CD8-positive, alpha-beta memory T cell (primary cell): ENCODE measurements at regions not wholly inside any gene's neighbourhood (a gene's known extent, or its start where the extent isn't known, plus 50 kb on each side); places are given as distances from the start of the nearest gene placed in this dataset.
A peak's percentile ranks its signal among the peaks of the same experiment; 100 is the strongest.

Source experiments
- CTCF ChIA-PET: fragments of 350-600 bp; sonication (Branson Sonifier 250); formaldehyde crosslinking; loops from one replicate; lab custom pipeline; 2021; ENCODE audit warnings: antibody characterized with exemption; lab: Charles Lee
- POLR2A ChIA-PET: fragments of 350-600 bp; sonication (Branson Sonifier 250); formaldehyde crosslinking; loops from one replicate; lab custom pipeline; 2021; ENCODE audit warnings: antibody characterized with exemption; lab: Charles Lee
- DNase-seq, 5 donors: peaks; one replicate each; pipeline versions ENCODE4 v3.0.0 to v3.0.0-alpha.2; 2020 to 2022; ENCODE audit warnings: mixed read lengths in 1 of 5
- H3K27ac ChIP-seq: one replicate; pipeline ENCODE4 v1.7.0; 2013; ENCODE audit warnings: low read depth, mild to moderate bottlenecking, low read length, moderate library complexity
- H3K27me3 ChIP-seq: 2 replicates; pipeline ENCODE4 v1.7.0; 2013; ENCODE audit warnings: low read length, mild to moderate bottlenecking; ENCODE audit not compliant: insufficient read depth, poor library complexity, severe bottlenecking
- H3K36me3 ChIP-seq: 2 replicates; pipeline ENCODE4 v1.7.0; 2013; ENCODE audit warnings: mild to moderate bottlenecking, low read length, moderate library complexity; ENCODE audit not compliant: insufficient read depth
- H3K4me1 ChIP-seq: 2 replicates; pipeline ENCODE4 v1.7.0; 2013; ENCODE audit warnings: mild to moderate bottlenecking, low read length, moderate library complexity; ENCODE audit not compliant: insufficient read depth
- H3K4me3 ChIP-seq: 2 replicates; pipeline ENCODE4 v1.7.0; 2013; ENCODE audit warnings: mild to moderate bottlenecking, low read length
- H3K9me3 ChIP-seq: 2 replicates; pipeline ENCODE4 v1.7.0; 2013; ENCODE audit warnings: mild to moderate bottlenecking, low read length
- H3K27ac Mint-ChIP-seq, 8 donors: one replicate each; pipeline ENCODE4 v1.8.0; 2020 to 2021; ENCODE audit warnings: mixed read lengths in 8 of 8, mild to moderate bottlenecking in 6 of 8, inconsistent platforms in 3 of 8, moderate library complexity in 3 of 8
- H3K27me3 Mint-ChIP-seq, 2 donors: one replicate each; pipeline ENCODE4 v1.8.0; 2020 to 2021; ENCODE audit warnings: mixed read lengths in 2 of 2, mild to moderate bottlenecking in 1 of 2, moderate library complexity in 1 of 2
- H3K36me3 Mint-ChIP-seq, 3 donors: one replicate each; pipeline ENCODE4 v1.8.0; 2020 to 2021; ENCODE audit warnings: mixed read lengths in 3 of 3, inconsistent platforms in 1 of 3, mild to moderate bottlenecking in 1 of 3
- H3K4me1 Mint-ChIP-seq, 3 donors: one replicate each; pipeline ENCODE4 v1.8.0; 2020 to 2021; ENCODE audit warnings: mixed read lengths in 3 of 3, inconsistent platforms in 1 of 3, mild to moderate bottlenecking in 1 of 3
- H3K4me3 Mint-ChIP-seq, 7 donors: one replicate each; pipeline ENCODE4 v1.8.0; 2020 to 2021; ENCODE audit warnings: mixed read lengths in 7 of 7, mild to moderate bottlenecking in 6 of 7, moderate library complexity in 4 of 7, inconsistent platforms in 2 of 7
- H3K9me3 Mint-ChIP-seq, 5 donors: one replicate each; pipeline ENCODE4 v1.8.0; 2020 to 2022; ENCODE audit warnings: mixed read lengths in 5 of 5, mild to moderate bottlenecking in 3 of 5, moderate library complexity in 2 of 5, inconsistent platforms in 1 of 5

DNA sequence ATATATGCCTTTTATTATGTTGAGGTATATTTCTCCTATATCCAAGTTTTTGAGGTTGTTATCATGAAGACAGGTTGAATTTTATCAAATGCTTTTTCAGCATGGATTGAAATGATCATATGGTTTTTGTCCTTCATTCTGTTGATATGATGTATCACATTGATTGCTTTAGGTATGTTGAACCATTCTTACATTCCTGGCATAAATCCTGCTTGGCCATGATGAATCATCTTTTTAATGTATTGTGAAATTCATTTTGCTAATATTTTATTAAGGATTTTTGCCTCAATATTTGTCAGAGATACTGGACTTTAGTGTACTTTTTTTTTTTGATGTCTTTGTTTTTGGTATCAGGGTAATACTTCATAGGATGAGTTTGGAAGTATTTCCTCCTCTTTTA lies 283.8 kb upstream of the C11orf87 start:
- Mint-ChIP-seq H3K36me3 (no peaks in the 10 kb centered on the region), H3K4me3 (no peak overlapping the region), H3K27me3 (peaks cover 0 to 3% of the 10 kb centered on the region in 2 donors), H3K9me3 (peaks cover 0 to 5% (median 0%) of the 10 kb centered on the region in 5 donors), H3K27ac (no peak overlapping the region), H3K4me1 (no peaks in the 10 kb centered on the region)
- POLR2A ChIA-PET, result no interaction called here
- Histone ChIP-seq H3K9me3 (no peaks in the 10 kb centered on the region), H3K27me3 (no peaks in the 10 kb centered on the region), H3K4me3 (no peak overlapping the region), H3K4me1 (no peaks in the 10 kb centered on the region), H3K27ac (no peak overlapping the region), H3K36me3 (no peaks in the 10 kb centered on the region)
- CTCF ChIA-PET, result no interaction called here
- DNase-seq, result no peak

DNA sequence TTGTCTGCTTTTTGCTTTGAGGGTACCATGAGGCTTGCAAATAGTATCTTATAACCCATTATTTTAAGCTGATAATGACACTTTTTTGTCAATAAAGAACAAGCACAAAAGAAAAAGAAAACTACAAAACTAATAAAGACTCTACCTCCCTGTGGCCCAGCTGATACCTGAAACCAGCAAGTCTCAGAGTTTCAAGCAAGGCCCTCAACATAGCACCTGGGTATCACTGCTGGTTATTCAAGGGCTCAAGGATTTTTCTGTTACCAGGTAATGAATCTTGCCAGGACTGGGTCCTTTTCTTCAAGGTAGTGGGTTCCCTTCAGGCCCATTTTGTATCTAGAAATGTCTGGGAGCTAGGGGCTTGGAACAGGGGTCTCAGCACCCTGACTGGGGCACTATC lies 281.6 kb upstream of the C11orf87 start:
- H3K9me3 ChIP-seq, result no peaks in the 10 kb centered on the region
- Mint-ChIP-seq H3K4me3 (no peak overlapping the region), H3K27ac (no peak overlapping the region), H3K4me1 (no peaks in the 10 kb centered on the region), H3K9me3 (peaks cover 0 to 5% (median 2%) of the 10 kb centered on the region in 5 donors), H3K36me3 (no peaks in the 10 kb centered on the region), H3K27me3 (peaks cover 0 to 2% of the 10 kb centered on the region in 2 donors)
- H3K36me3 ChIP-seq, result no peaks in the 10 kb centered on the region
- H3K4me1 ChIP-seq, result no peaks in the 10 kb centered on the region
- ChIA-PET CTCF (no interaction called here), POLR2A (no interaction called here)
- no peak for DNase-seq
- no peak overlapping the region for H3K4me3 ChIP-seq
- no peaks in the 10 kb centered on the region for H3K27me3 ChIP-seq
- H3K27ac ChIP-seq, result no peak overlapping the region

DNA sequence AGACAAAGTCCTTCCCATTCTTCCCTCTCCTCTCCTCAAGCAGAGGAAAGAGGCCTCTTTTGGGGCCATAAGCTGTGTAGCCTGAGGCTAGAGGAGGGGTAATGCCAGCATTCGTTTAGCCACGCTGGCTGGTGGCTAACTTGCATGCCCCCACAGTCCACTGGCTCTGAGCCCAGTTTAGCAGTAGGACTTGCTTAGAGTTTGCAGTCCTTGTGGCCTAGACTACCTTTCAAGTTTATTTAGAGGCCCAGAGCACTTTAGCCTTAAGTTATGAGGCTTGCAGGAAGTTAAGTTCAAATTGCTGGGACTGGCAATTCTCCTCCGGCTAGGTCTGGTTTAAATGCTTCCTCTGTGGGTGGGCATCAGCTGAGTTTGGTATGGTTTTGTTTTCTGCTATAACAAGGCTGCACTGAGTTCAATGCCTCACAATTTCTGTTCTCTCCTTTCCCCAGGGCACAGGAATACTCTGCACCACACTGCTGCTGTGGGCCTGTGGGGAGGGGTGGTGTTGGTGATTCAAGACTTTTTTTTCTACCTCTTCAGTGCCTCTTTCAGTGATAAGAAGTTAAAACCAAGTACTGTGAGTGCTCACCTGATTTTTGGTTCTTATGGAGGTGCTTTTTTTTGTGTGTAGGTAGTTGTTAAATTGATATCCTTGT lies 281.0 kb upstream of the C11orf87 start:
- no peak for DNase-seq
- H3K36me3 ChIP-seq, result no peaks in the 10 kb centered on the region
- H3K4me1 Mint-ChIP-seq, result no peaks in the 10 kb centered on the region
- no peaks in the 10 kb centered on the region for H3K4me1 ChIP-seq
- H3K4me3 Mint-ChIP-seq, result no peak overlapping the region
- no peaks in the 10 kb centered on the region for H3K27me3 ChIP-seq
- peaks cover 0 to 1% of the 10 kb centered on the region in 2 donors for H3K27me3 Mint-ChIP-seq
- POLR2A ChIA-PET, result no interaction called here
- CTCF ChIA-PET, result no interaction called here
- H3K36me3 Mint-ChIP-seq, result no peaks in the 10 kb centered on the region
- no peak overlapping the region for H3K27ac Mint-ChIP-seq
- H3K27ac ChIP-seq, result no peak overlapping the region
- no peak overlapping the region for H3K4me3 ChIP-seq
- H3K9me3 ChIP-seq, result no peaks in the 10 kb centered on the region
- H3K9me3 Mint-ChIP-seq, result peaks cover 0 to 5% (median 2%) of the 10 kb centered on the region in 5 donors

- no peaks in the 10 kb centered on the region for H3K9me3 ChIP-seq
- no peaks in the 10 kb centered on the region for H3K27me3 ChIP-seq
- H3K4me3 Mint-ChIP-seq, result no peak overlapping the region
- H3K4me1 Mint-ChIP-seq, result no peaks in the 10 kb centered on the region
- no peak for DNase-seq
- no peaks in the 10 kb centered on the region for H3K36me3 ChIP-seq
- no peak overlapping the region for H3K27ac ChIP-seq
- ChIA-PET CTCF (no interaction called here), POLR2A (no interaction called here)
- no peak overlapping the region for H3K4me3 ChIP-seq
- peaks cover 0 to 3% (median 0%) of the 10 kb centered on the region in 5 donors for H3K9me3 Mint-ChIP-seq
- no peaks in the 10 kb centered on the region for H3K36me3 Mint-ChIP-seq
- no peaks in the 10 kb centered on the region for H3K4me1 ChIP-seq
- peaks cover 0 to 1% of the 10 kb centered on the region in 2 donors for H3K27me3 Mint-ChIP-seq
- no peak overlapping the region for H3K27ac Mint-ChIP-seq
Observed at GRCh38 chr11:109145287-109145686, 276.7 kb upstream of the C11orf87 start.

DNA sequence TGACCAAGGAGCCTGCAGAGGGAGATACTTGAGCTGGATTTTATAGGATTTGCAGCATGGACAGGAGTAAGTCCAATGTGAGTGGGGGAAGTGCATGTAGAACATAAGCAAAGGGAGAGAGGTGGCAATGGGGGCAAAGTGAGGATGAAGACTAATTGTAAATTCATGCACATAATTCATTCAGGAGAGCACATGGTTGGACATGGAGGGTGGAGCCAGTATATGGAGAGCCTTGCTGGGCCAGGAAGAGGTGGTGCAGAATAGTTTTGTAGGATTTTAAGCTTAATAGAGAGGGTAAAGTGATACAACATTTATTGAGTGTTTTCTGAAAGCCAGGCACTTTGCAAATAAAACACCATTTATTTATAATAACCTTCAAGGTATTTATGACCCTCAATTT lies 274.3 kb upstream of the C11orf87 start:
- no peak for DNase-seq
- Histone ChIP-seq H3K27me3 (no peaks in the 10 kb centered on the region), H3K36me3 (no peaks in the 10 kb centered on the region), H3K4me3 (no peak overlapping the region), H3K4me1 (no peaks in the 10 kb centered on the region), H3K27ac (no peak overlapping the region), H3K9me3 (no peaks in the 10 kb centered on the region)
- Mint-ChIP-seq H3K27ac (peak overlapping the region in 1 of 8 donors; percentile 75), H3K9me3 (peaks cover 0 to 3% (median 0%) of the 10 kb centered on the region in 5 donors), H3K4me3 (no peak overlapping the region), H3K27me3 (peaks cover 0 to 1% of the 10 kb centered on the region in 2 donors), H3K4me1 (no peaks in the 10 kb centered on the region), H3K36me3 (no peaks in the 10 kb centered on the region)
- CTCF ChIA-PET, result no interaction called here
- POLR2A ChIA-PET, result no interaction called here

GRCh38 chr11:109148669-109149068 lies 273.3 kb upstream of the C11orf87 start:
- DNase-seq, result no peak
- Mint-ChIP-seq H3K9me3 (peaks cover 0 to 3% (median 0%) of the 10 kb centered on the region in 5 donors), H3K4me3 (no peak overlapping the region), H3K27me3 (peaks cover 0 to 1% of the 10 kb centered on the region in 2 donors), H3K27ac (no peak overlapping the region), H3K36me3 (no peaks in the 10 kb centered on the region), H3K4me1 (no peaks in the 10 kb centered on the region)
- Histone ChIP-seq H3K36me3 (no peaks in the 10 kb centered on the region), H3K27me3 (no peaks in the 10 kb centered on the region), H3K27ac (no peak overlapping the region), H3K4me1 (no peaks in the 10 kb centered on the region), H3K4me3 (no peak overlapping the region), H3K9me3 (no peaks in the 10 kb centered on the region)
- ChIA-PET POLR2A (no interaction called here), CTCF (no interaction called here)

- Histone ChIP-seq H3K4me3 (no peak overlapping the region), H3K27me3 (no peaks in the 10 kb centered on the region), H3K4me1 (no peaks in the 10 kb centered on the region), H3K9me3 (no peaks in the 10 kb centered on the region), H3K27ac (no peak overlapping the region), H3K36me3 (no peaks in the 10 kb centered on the region)
- Mint-ChIP-seq H3K27me3 (peaks cover 0 to 3% of the 10 kb centered on the region in 2 donors), H3K4me3 (no peak overlapping the region), H3K9me3 (peaks cover 0 to 1% (median 0%) of the 10 kb centered on the region in 5 donors), H3K36me3 (no peaks in the 10 kb centered on the region), H3K27ac (no peak overlapping the region), H3K4me1 (no peaks in the 10 kb centered on the region)
- CTCF ChIA-PET, result no interaction called here
- POLR2A ChIA-PET, result no interaction called here
- DNase-seq, result no peak
Observed at GRCh38 chr11:109150581-109150980, 271.4 kb upstream of the C11orf87 start.

DNA sequence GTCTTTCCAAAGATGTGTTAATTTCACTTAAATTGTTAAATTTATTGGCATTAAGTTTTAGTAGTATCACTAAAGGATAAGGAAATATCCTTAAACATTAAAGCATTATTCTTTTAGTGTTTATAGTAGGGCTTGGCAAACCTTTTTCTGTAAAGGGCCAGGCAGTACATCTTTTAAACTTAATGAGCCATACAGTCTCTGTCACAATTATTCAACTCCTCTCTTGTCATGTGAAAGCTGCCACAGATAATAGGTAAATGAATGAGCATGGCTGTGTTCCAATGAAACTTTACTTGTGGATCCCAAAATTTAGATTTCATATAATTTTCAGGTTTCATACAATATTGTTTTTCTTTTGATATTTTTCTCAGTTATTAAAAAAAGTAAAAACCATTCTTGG lies 268.2 kb upstream of the C11orf87 start:
- H3K4me1 Mint-ChIP-seq, result no peaks in the 10 kb centered on the region
- CTCF ChIA-PET, result no interaction called here
- Histone ChIP-seq H3K27ac (no peak overlapping the region), H3K4me3 (no peak overlapping the region), H3K9me3 (no peaks in the 10 kb centered on the region), H3K4me1 (no peaks in the 10 kb centered on the region), H3K27me3 (no peaks in the 10 kb centered on the region), H3K36me3 (no peaks in the 10 kb centered on the region)
- peaks cover 0 to 1% of the 10 kb centered on the region in 2 donors for H3K27me3 Mint-ChIP-seq
- no peaks in the 10 kb centered on the region for H3K36me3 Mint-ChIP-seq
- POLR2A ChIA-PET, result no interaction called here
- DNase-seq, result no peak
- H3K4me3 Mint-ChIP-seq, result no peak overlapping the region
- peaks cover 0 to 8% (median 3%) of the 10 kb centered on the region in 5 donors for H3K9me3 Mint-ChIP-seq
- H3K27ac Mint-ChIP-seq, result no peak overlapping the region
